ENCODE measurements at regions not wholly inside any gene's neighbourhood (a gene's known extent, or its start where the extent isn't known, plus 50 kb on each side); places are given as distances from the start of the nearest gene placed in this dataset.

- DNase-seq: no peak
- TF ChIP-seq POLR2A (IDR thresholded peaks at IDR 0.05) (no peak), CTCF (IDR thresholded peaks at IDR 0.05) (no peak)
Measured at GRCh38 chr13:31528758-31529157, 210.6 kb upstream of the RXFP2 start.

GRCh38 chr13:31530922-31531321 is 208.4 kb upstream of the RXFP2 start:
- Histone ChIP-seq H3K4me3 (no peak overlapping the region), H3K27ac (no peak overlapping the region), H3K36me3 (no peaks in the 10 kb centered on the region), H3K9me3 (no peaks in the 10 kb centered on the region), H3K27me3 (no peaks in the 10 kb centered on the region), H3K4me1 (no peaks in the 10 kb centered on the region)
- no peak for TF ChIP-seq CTCF (IDR thresholded peaks at IDR 0.05)
- no peak for TF ChIP-seq POLR2A (IDR thresholded peaks at IDR 0.05)
- DNase-seq: no peak

More at GRCh38 chr13:31528758-31529157, 210.6 kb upstream of the RXFP2 start:
- Histone ChIP-seq H3K27me3 (no peaks in the 10 kb centered on the region), H3K9me3 (no peaks in the 10 kb centered on the region), H3K36me3 (no peaks in the 10 kb centered on the region), H3K27ac (no peak overlapping the region), H3K4me1 (no peaks in the 10 kb centered on the region), H3K4me3 (no peak overlapping the region)

- TF ChIP-seq CTCF (IDR thresholded peaks at IDR 0.05): no peak
- TF ChIP-seq POLR2A (IDR thresholded peaks at IDR 0.05): no peak
- no peaks in the 10 kb centered on the region for H3K4me1 ChIP-seq
- no peaks in the 10 kb centered on the region for H3K9me3 ChIP-seq
- H3K36me3 ChIP-seq: no peaks in the 10 kb centered on the region
- no peak overlapping the region for H3K27ac ChIP-seq
- no peak overlapping the region for H3K4me3 ChIP-seq
- DNase-seq: no peak
- H3K27me3 ChIP-seq: no peaks in the 10 kb centered on the region
Measured at GRCh38 chr13:31537052-31537451, 202.3 kb upstream of the RXFP2 start.

GRCh38 chr13:31538067-31539042 is 201.0 kb upstream of the RXFP2 start:
- DNase-seq: no peak

GRCh38 chr13:31540281-31540680 is 199.0 kb upstream of the RXFP2 start:
- no peak for DNase-seq
- no peak overlapping the region for H3K27ac ChIP-seq
- H3K4me1 ChIP-seq: no peaks in the 10 kb centered on the region
- TF ChIP-seq CTCF (IDR thresholded peaks at IDR 0.05): no peak
- no peak for TF ChIP-seq POLR2A (IDR thresholded peaks at IDR 0.05)
- no peaks in the 10 kb centered on the region for H3K27me3 ChIP-seq
- H3K9me3 ChIP-seq: no peaks in the 10 kb centered on the region
- H3K36me3 ChIP-seq: no peaks in the 10 kb centered on the region
- H3K4me3 ChIP-seq: no peak overlapping the region

More at GRCh38 chr13:31538067-31539042, 201.0 kb upstream of the RXFP2 start:
- H3K27ac ChIP-seq: no peak overlapping the region
- TF ChIP-seq CTCF (IDR thresholded peaks at IDR 0.05) (peak in 3 of 6 experiments; percentile 34 to 41 (median 40)), POLR2A (IDR thresholded peaks at IDR 0.05) (no peak)
- no peaks in the 10 kb centered on the region for H3K9me3 ChIP-seq
- H3K4me1 ChIP-seq: no peaks in the 10 kb centered on the region
- no peaks in the 10 kb centered on the region for H3K27me3 ChIP-seq
- H3K36me3 ChIP-seq: no peaks in the 10 kb centered on the region
- H3K4me3 ChIP-seq: no peak overlapping the region

Measured in Peyer's patch (tissue), 4 donors.